ACHN (cell line): ENCODE measurements at regions not wholly inside any gene's neighbourhood (a gene's known extent, or its start where the extent isn't known, plus 50 kb on each side); places are given as distances from the start of the nearest gene placed in this dataset.

Experiments
- DNase-seq: peaks from one replicate; pipeline ENCODE4 v3.0.0-alpha.2; 2015
- in situ Hi-C: cut with HindIII; loops from 2 replicates; pipeline ENCODE4 v1.10.0; 2017; ENCODE audit warnings: low sequenced_read_pairs, low pct_ligation_motif_present, low pct_unique_long_range_greater_than_20kb

DNA sequence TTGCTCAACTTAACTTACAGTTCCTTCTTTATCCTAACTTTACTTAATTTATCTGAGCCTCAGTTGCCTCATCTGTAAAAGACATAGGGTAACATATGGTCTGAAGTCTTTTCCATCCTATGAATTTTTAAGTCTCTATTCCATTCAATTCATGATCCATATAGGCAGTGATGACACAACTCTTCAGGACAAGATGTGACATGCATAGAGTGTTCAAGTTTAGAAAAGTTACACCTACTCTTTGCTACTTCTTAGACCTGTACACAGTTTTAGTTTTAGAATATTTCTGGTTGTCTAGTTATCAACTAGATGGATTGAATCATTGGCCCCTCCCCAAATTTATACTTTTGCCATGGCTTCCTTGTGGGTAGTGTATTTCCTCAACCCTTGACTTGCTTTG is 50.7 kb upstream of the ELL2 start:
- in situ Hi-C loops, result no loop called here
- DNase-seq, result no peak
